Mesendoderm (in vitro differentiated cells): ENCODE measurements at regions not wholly inside any gene's neighbourhood (a gene's known extent, or its start where the extent isn't known, plus 50 kb on each side); places are given as distances from the start of the nearest gene placed in this dataset.
A peak's percentile ranks its signal among the peaks of the same experiment; 100 is the strongest.

Experiments used
- DNase-seq: peaks from one replicate; pipeline ENCODE4 v3.0.0; 2013
- H2AK5ac ChIP-seq: 2 replicates; pipeline ENCODE4 v1.6.1; 2013; ENCODE audit warnings: low read length, inconsistent platforms
- H2BK120ac ChIP-seq: 2 replicates; pipeline ENCODE4 v1.6.1; 2013; ENCODE audit warnings: low read depth, mild to moderate bottlenecking, low read length, moderate library complexity, mixed read lengths
- H2BK15ac ChIP-seq: replicated peaks from 2 replicates; pipeline ENCODE4 v1.6.1; 2013; ENCODE audit warnings: low read depth, mild to moderate bottlenecking, moderate library complexity
- H2BK5ac ChIP-seq: 2 replicates; pipeline ENCODE4 v1.6.1; 2013; ENCODE audit warnings: low read length, inconsistent platforms
- H3K18ac ChIP-seq: 2 replicates; pipeline ENCODE4 v1.6.1; 2013; ENCODE audit warnings: mild to moderate bottlenecking, low read length, mixed read lengths
- H3K23ac ChIP-seq: one replicate; pipeline ENCODE4 v1.6.1; 2013; ENCODE audit warnings: low read length
- H3K27ac ChIP-seq: 2 replicates; pipeline ENCODE4 v1.5.1; 2013; ENCODE audit warnings: low read depth, mild to moderate bottlenecking, inconsistent platforms, low read length, moderate library complexity
- H3K27me3 ChIP-seq: 2 replicates; pipeline ENCODE4 v1.6.1; 2013; ENCODE audit warnings: low read length, control low read depth, mild to moderate bottlenecking, inconsistent platforms; ENCODE audit not compliant: insufficient read depth, poor library complexity
- H3K36me3 ChIP-seq: 2 replicates; pipeline ENCODE4 v1.6.1; 2013; ENCODE audit warnings: low read length, inconsistent platforms; ENCODE audit not compliant: control insufficient read depth, insufficient read depth
- H3K4ac ChIP-seq: one replicate; pipeline ENCODE4 v1.6.1; 2013; ENCODE audit warnings: low read depth, mild to moderate bottlenecking, low read length, moderate library complexity
- H3K4me1 ChIP-seq: 2 replicates; pipeline ENCODE4 v1.6.1; 2013; ENCODE audit warnings: low read depth, low read length, inconsistent platforms; ENCODE audit not compliant: control insufficient read depth
- H3K4me2 ChIP-seq: 2 replicates; pipeline ENCODE4 v1.6.1; 2013; ENCODE audit warnings: low read length
- H3K4me3 ChIP-seq: 2 replicates; pipeline ENCODE4 v1.5.1; 2013; ENCODE audit warnings: mild to moderate bottlenecking, low read length
- H3K56ac ChIP-seq: one replicate; pipeline ENCODE4 v1.6.1; 2013; ENCODE audit warnings: low read length
- H3K79me1 ChIP-seq: 2 replicates; pipeline ENCODE4 v1.6.1; 2013; ENCODE audit warnings: low read length, inconsistent platforms
- H3K79me2 ChIP-seq: 2 replicates; pipeline ENCODE4 v1.6.1; 2013; ENCODE audit warnings: mild to moderate bottlenecking, low read length; ENCODE audit not compliant: control insufficient read depth, insufficient read depth
- H3K9ac ChIP-seq: 2 replicates; pipeline ENCODE4 v1.6.1; 2013; ENCODE audit warnings: low read length, inconsistent platforms
- H4K5ac ChIP-seq: one replicate; pipeline ENCODE4 v1.6.1; 2013; ENCODE audit warnings: low read length
- H4K8ac ChIP-seq: one replicate; pipeline ENCODE4 v1.6.1; 2013; ENCODE audit warnings: low read depth, mild to moderate bottlenecking, control low read depth, low read length, moderate library complexity
- whole genome bisulfite sequencing: extraction: QIAGEN DNeasy Blood & Tissue Kit; methylation state at CpG from one replicate; pipeline ENCODE4 v1.1.7; 2013; ENCODE audit warnings: low lambda C conversion rate, missing lambda C conversion rate; ENCODE audit not compliant: insufficient coverage; ENCODE audit errors: extremely low coverage; 5-methylcytosine and 5-hydroxymethylcytosine counted together

- no peak overlapping the region for H3K4me3 ChIP-seq
- H4K8ac ChIP-seq = no peak overlapping the region
- no peak for DNase-seq
- H2BK120ac ChIP-seq = no peak overlapping the region
- no peak overlapping the region for H3K4me2 ChIP-seq
- no peak overlapping the region for H3K23ac ChIP-seq
- no peaks in the 10 kb centered on the region for H3K79me2 ChIP-seq
- no peak overlapping the region for H2AK5ac ChIP-seq
- WGBS = no CpG with 5 or more reads among the region's 1 CpG
- no peak overlapping the region for H4K5ac ChIP-seq
- H3K9ac ChIP-seq = no peak overlapping the region
- no peak overlapping the region for H2BK5ac ChIP-seq
- no peak overlapping the region for H3K4ac ChIP-seq
- no peak overlapping the region for H2BK15ac ChIP-seq
- no peaks in the 10 kb centered on the region for H3K27me3 ChIP-seq
- H3K36me3 ChIP-seq = no peaks in the 10 kb centered on the region
- H3K56ac ChIP-seq = no peak overlapping the region
- no peak overlapping the region for H3K27ac ChIP-seq
- no peak overlapping the region for H3K18ac ChIP-seq
- no peaks in the 10 kb centered on the region for H3K4me1 ChIP-seq
- H3K79me1 ChIP-seq = no peaks in the 10 kb centered on the region
These were observed 123.5 kb upstream of the NDP start for GRCh38 chrX:44096666-44097065.

GRCh38 chrX:44094821-44095530, 121.8 kb upstream of the NDP start:
- no CpG with 5 or more reads among the region's 8 CpGs for WGBS
- H3K27ac ChIP-seq = no peak overlapping the region
- no peak overlapping the region for H3K9ac ChIP-seq
- no peak overlapping the region for H3K56ac ChIP-seq
- no peaks in the 10 kb centered on the region for H3K36me3 ChIP-seq
- no peak overlapping the region for H4K8ac ChIP-seq
- no peak overlapping the region for H4K5ac ChIP-seq
- H2BK15ac ChIP-seq = no peak overlapping the region
- no peaks in the 10 kb centered on the region for H3K79me2 ChIP-seq
- no peak overlapping the region for H2AK5ac ChIP-seq
- no peak overlapping the region for H2BK120ac ChIP-seq
- no peak overlapping the region for H3K4me2 ChIP-seq
- no peak overlapping the region for H2BK5ac ChIP-seq
- no peaks in the 10 kb centered on the region for H3K4me1 ChIP-seq
- H3K4me3 ChIP-seq = no peak overlapping the region
- H3K4ac ChIP-seq = no peak overlapping the region
- DNase-seq = no peak
- H3K18ac ChIP-seq = no peak overlapping the region
- no peaks in the 10 kb centered on the region for H3K79me1 ChIP-seq
- no peak overlapping the region for H3K23ac ChIP-seq
- H3K27me3 ChIP-seq = no peaks in the 10 kb centered on the region

GRCh38 chrX:44093431-44093830, 120.2 kb upstream of the NDP start:
- H3K27me3 ChIP-seq = no peaks in the 10 kb centered on the region
- no peak overlapping the region for H2AK5ac ChIP-seq
- no peak overlapping the region for H3K4ac ChIP-seq
- H4K8ac ChIP-seq = no peak overlapping the region
- no peaks in the 10 kb centered on the region for H3K79me2 ChIP-seq
- H4K5ac ChIP-seq = no peak overlapping the region
- H2BK120ac ChIP-seq = no peak overlapping the region
- H3K9ac ChIP-seq = no peak overlapping the region
- no peaks in the 10 kb centered on the region for H3K79me1 ChIP-seq
- no peak overlapping the region for H3K23ac ChIP-seq
- DNase-seq = no peak
- H2BK15ac ChIP-seq = no peak overlapping the region
- H3K4me2 ChIP-seq = no peak overlapping the region
- H2BK5ac ChIP-seq = no peak overlapping the region
- no peaks in the 10 kb centered on the region for H3K4me1 ChIP-seq
- no CpG with 5 or more reads among the region's 3 CpGs for WGBS
- H3K4me3 ChIP-seq = no peak overlapping the region
- H3K36me3 ChIP-seq = no peaks in the 10 kb centered on the region
- no peak overlapping the region for H3K18ac ChIP-seq
- H3K27ac ChIP-seq = no peak overlapping the region
- no peak overlapping the region for H3K56ac ChIP-seq

- no peak overlapping the region for H3K4me2 ChIP-seq
- no peaks in the 10 kb centered on the region for H3K79me2 ChIP-seq
- no peak overlapping the region for H2BK120ac ChIP-seq
- no peaks in the 10 kb centered on the region for H3K27me3 ChIP-seq
- no peak overlapping the region for H2BK5ac ChIP-seq
- no peak overlapping the region for H3K4ac ChIP-seq
- no peaks in the 10 kb centered on the region for H3K36me3 ChIP-seq
- no peak overlapping the region for H3K23ac ChIP-seq
- no peak overlapping the region for H3K9ac ChIP-seq
- H2AK5ac ChIP-seq = no peak overlapping the region
- H4K8ac ChIP-seq = no peak overlapping the region
- no peak overlapping the region for H3K18ac ChIP-seq
- no peak overlapping the region for H3K27ac ChIP-seq
- no peaks in the 10 kb centered on the region for H3K4me1 ChIP-seq
- no peak for DNase-seq
- H2BK15ac ChIP-seq = no peak overlapping the region
- H3K4me3 ChIP-seq = no peak overlapping the region
- no peak overlapping the region for H4K5ac ChIP-seq
- no peaks in the 10 kb centered on the region for H3K79me1 ChIP-seq
- WGBS = no CpG with 5 or more reads among the region's 2 CpGs
- no peak overlapping the region for H3K56ac ChIP-seq
These were observed 119.6 kb upstream of the NDP start for GRCh38 chrX:44092778-44093177.

- Histone ChIP-seq H3K4ac (no peak overlapping the region), H2BK5ac (no peak overlapping the region), H3K4me3 (no peak overlapping the region), H3K9ac (no peak overlapping the region), H2BK120ac (no peak overlapping the region), H3K27ac (no peak overlapping the region), H3K79me2 (no peaks in the 10 kb centered on the region), H3K18ac (no peak overlapping the region), H3K36me3 (no peaks in the 10 kb centered on the region), H3K4me2 (no peak overlapping the region), H3K27me3 (no peaks in the 10 kb centered on the region), H3K79me1 (no peaks in the 10 kb centered on the region), H3K4me1 (no peaks in the 10 kb centered on the region), H4K8ac (no peak overlapping the region), H4K5ac (no peak overlapping the region), H3K23ac (no peak overlapping the region), H2AK5ac (no peak overlapping the region), H2BK15ac (no peak overlapping the region), H3K56ac (no peak overlapping the region)
- no CpG with 5 or more reads among the region's 6 CpGs for WGBS
- no peak for DNase-seq
These were observed 115.4 kb upstream of the NDP start for GRCh38 chrX:44088510-44089144.

- Histone ChIP-seq H3K36me3 (no peaks in the 10 kb centered on the region), H3K4me2 (no peak overlapping the region), H3K27ac (no peak overlapping the region), H3K18ac (no peak overlapping the region), H2BK15ac (no peak overlapping the region), H4K8ac (no peak overlapping the region), H4K5ac (no peak overlapping the region), H3K56ac (no peak overlapping the region), H3K4me3 (no peak overlapping the region), H2BK5ac (no peak overlapping the region), H3K23ac (no peak overlapping the region), H3K79me2 (no peaks in the 10 kb centered on the region), H3K4me1 (no peaks in the 10 kb centered on the region), H3K9ac (no peak overlapping the region), H2BK120ac (no peak overlapping the region), H3K79me1 (no peaks in the 10 kb centered on the region), H3K27me3 (no peaks in the 10 kb centered on the region), H2AK5ac (no peak overlapping the region), H3K4ac (no peak overlapping the region)
- DNase-seq = peak; percentile 20
- no CpG with 5 or more reads among the region's 1 CpG for WGBS
These were observed 112.0 kb upstream of the NDP start for GRCh38 chrX:44085209-44085608.
